ENCODE measurements at regions not wholly inside any gene's neighbourhood (a gene's known extent, or its start where the extent isn't known, plus 50 kb on each side); places are given as distances from the start of the nearest gene placed in this dataset.

GRCh38 chr18:40338284-40338683 is 1616.8 kb upstream of the PIK3C3 start:
- no peak for TF ChIP-seq YY1 (IDR thresholded peaks at IDR 0.05; ENCODE audit: insufficient read depth, insufficient read length)
- no peak for TF ChIP-seq ZNF274 (IDR thresholded peaks at IDR 0.05; ENCODE audit: low read depth, low read length)

Measured in NT2/D1 (cell line).